ENCODE measurements at regions not wholly inside any gene's neighbourhood (a gene's known extent, or its start where the extent isn't known, plus 50 kb on each side); places are given as distances from the start of the nearest gene placed in this dataset.

- TF ChIP-seq CTCF (conservative IDR thresholded peaks at IDR 0.05) (no peak), EZH2 (IDR thresholded peaks at IDR 0.05; ENCODE audit: low read depth) (no peak)
Measured at GRCh38 chr9:16119261-16120230, 566.7 kb downstream of the CCDC171 start.
